ENCODE measurements at regions not wholly inside any gene's neighbourhood (a gene's known extent, or its start where the extent isn't known, plus 50 kb on each side); places are given as distances from the start of the nearest gene placed in this dataset.
"Not testable (repeated sequence)": the region's sequence is repeated elsewhere in the genome, so short reads cannot be mapped to it uniquely, and the experiment has no call there.

DNA sequence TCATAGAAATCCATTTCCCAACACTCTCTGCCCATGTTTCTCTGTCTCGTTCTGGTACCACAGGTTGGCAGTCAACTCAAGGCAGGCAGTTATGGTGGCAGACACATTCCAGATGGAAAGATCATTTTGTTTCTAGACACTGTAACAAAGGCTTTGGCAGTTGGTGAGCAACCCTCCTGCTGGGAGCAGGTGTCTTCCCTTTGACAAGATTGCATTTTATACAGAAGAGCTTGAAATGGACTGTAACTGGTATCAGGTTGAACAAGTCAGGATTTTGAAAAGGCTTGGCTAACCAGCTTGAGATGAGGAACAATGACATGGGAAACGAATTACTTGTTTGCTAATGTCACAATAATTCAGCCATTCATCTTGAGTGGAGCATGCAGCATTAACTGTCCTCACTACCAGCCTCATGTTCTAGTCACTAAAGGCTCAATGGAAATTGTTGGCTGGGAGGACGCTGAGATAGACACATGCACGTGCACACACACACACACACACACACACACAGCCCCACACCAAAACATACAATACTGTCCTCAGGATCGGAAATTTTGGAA is 170.0 kb downstream of the SEMA6D start:
- FAIRE-seq: no peak

DNA sequence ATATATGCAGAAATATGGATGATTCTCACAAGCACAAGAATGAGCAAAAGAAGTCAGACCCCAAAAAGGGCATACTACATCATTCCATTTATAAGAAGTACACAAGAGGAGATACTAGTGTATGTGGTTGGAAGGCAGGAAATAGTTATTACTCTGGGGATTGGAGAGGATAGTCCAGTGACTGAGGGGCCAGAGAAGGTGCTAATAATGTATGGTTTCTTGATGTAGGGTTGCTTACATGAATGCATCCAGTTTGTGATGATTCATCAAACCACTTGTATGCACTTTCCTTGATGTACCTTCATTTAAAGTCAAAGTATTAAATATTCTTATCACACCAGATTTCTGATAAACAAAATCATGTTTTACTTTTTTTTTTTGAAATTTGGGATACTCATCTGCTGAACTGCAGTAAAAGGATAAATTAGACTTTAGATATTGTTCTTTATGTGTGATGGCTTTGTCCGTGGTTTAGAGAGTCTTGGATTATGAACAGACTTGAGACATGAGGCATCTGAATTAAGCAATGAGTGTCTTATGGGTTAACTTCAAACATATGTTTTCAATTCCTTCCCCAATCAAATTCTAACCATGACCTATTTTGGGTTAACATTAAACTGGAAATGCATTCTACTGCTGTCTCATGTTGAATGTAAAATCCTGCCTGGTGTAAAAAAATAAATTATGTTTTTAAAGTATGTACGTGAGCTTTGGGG is 171.2 kb downstream of the SEMA6D start:
- FAIRE-seq: no peak

DNA sequence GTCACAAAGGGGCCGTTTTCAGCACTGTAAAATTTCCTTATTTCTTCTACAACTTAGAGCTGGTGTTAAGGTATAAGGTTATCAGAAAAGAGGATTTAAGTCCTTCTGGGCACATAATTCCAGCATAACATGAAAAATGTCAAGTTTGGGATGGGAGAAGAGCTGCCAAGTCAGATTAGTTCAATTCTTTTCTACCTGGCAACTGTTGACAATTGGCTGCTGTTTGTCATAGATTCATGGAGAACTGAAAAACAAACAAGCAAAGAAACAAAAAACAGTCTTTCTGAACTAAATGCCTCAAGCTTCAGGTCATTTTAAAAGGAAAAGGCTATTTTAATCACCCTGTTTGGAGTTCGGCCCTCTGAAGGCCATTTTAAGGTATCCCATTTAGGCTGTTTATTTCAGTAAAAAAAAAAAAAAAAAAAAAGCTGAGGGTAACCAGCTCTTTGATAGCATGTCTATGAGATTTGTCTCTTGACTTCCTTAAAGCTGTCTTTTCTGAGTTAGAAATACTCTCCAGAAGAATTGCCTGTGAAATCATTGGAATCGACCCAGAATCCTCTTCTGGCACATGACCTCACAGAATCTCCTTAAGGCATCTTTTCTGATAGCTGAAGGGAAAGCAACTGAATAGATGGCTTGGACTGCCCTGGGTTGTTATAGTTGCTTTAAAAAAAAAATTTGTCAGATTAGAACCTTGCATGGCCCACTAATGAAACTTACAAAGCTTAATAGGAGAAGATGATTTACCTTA is 173.3 kb downstream of the SEMA6D start:
- FAIRE-seq: no peak

DNA sequence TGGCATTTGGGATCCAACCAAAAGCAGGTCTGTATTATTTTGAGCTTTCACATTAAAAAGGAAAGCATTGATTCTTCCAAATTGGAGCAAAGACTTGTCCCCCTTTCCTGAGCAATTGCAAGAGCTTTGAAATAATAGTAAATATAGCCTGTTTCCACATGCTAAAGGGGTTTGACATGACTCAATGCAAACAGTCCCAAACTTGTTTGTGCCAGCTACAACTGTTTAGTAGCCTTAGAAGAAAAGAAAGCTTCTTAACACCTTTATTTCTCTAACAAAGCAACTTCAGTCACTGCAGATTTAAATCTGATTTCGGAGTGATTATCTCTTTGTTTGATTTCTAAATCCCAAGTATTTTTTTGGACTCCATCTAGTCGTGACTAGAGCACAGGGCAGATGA is 180.2 kb downstream of the SEMA6D start:
- no peak for FAIRE-seq

DNA sequence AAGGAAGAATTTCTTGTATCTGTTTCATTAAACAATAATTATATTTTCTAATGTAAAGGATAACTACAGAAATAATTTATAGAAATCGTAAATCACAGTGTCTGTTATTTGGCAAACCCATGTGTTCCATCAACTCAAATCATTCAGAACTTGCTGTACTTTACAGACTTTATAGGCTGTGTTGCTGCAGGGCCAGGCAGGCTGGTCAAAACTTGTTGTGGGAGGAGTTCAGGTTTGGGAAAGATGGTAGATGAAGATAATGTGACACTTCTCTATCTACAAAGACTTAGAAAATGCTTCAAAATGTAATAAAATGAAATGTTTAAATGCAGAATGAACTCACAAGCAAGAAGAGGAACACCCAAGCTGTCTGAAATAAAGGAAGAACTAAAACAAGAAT is 183.4 kb downstream of the SEMA6D start:
- FAIRE-seq: no peak

DNA sequence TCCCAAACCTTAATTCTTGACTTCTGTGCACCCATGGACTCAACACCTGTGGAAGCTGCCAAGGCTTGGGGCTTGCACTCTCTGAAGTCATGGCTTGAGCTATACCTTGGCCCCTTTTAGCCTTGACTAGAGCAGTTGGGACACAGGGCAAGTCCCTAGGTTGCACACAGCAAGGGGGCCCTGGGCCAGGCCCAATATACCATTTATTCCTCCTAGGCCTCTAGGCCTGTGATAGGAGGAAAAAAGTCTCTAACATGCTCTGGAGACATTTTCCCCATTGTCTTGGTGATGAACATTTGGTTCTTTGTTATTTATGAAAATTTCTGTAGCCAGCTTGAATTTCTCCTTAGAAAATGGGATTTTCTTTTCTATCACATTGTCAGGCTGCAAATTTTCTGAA is 186.1 kb downstream of the SEMA6D start:
- FAIRE-seq: no peak

DNA sequence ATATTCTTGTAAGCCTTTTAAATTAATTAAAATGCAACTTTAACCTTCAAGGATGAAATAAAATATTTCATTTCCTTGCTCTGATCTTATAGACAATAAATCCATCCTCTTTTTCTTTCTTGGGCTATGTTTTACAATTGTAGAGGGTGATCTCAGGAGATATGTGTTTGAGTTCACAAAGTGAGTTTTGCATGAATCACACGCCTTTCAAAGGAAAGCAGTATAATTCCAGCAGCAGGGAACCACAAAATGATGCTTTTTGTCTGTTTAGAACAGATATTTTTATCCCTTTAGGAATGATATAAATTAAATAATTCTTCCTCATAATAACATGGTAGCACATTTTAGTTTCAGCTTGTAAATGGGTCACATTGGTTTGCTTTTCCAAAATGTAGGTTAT is 191.2 kb downstream of the SEMA6D start:
- no peak for FAIRE-seq

DNA sequence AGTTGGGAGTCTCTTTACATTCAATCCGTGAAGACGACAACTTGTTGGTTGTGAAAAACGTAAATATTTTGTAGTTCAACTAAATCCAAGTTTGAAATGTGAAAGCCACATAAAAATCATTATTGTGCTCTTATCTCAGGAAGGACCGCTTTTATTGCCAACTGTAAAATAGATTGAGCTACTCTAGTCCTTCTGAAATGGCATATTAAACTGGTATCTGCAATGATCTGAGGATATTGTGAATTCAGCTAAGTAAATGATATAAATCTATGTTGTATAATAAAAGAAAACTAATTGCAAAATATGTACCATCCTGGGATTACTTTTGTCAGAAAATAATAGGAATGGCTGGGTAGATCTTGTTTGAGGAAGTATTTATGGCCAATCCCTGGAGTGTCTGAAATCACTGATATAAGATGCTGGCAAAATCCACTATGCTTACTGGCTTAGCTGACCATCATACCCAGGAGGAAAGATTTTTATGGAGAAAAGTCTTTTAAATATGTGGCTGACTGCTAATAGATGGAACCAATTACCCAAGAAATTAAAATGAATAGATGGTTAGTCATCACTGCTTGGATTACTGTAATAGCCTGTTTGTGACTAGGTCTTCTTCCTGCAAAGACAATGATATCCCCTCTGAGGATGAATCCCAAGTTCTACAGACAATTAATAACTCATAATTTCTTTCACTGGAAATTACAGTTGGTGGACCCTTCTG is 191.8 kb downstream of the SEMA6D start:
- FAIRE-seq: no peak

DNA sequence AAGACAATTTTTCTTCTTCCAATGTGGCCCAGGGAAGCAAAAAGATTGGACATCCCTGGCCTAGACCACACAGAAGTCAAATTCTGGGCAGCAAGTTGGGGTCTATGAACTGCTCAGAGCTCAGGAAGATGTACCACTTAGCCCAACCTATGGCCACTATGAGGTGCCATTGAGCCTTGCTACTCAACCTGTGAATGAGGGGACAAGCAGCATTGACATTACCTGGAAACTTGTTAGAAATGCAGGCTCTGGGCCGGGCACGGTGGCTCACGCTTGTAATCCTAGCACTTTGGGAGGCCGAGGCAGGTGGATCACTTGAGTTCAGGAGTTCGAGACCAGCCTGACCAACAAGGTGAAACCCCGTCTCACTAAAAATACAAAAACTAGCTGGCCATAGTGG is 195.6 kb downstream of the SEMA6D start:
- FAIRE-seq: not testable (repeated sequence)

DNA sequence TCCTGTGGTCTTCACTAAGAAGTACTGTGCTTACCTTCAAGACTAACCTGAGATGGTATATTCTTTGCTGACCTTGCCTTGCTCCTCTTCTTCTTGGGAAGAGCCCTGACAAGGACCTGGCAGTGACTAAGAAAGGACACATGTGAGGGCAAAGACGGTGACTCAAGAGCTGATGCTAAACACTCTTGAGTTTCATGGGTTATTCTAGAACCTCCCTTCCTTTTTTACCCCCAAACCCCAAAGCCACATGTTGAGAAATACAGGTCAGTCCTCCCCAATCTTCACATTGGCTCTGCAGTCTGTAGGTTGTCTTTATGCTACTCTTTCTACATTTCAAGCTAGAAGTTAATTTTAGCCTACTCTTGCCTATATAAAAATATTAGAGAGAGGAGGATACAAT is 200.6 kb downstream of the SEMA6D start:
- FAIRE-seq: no peak

DNA sequence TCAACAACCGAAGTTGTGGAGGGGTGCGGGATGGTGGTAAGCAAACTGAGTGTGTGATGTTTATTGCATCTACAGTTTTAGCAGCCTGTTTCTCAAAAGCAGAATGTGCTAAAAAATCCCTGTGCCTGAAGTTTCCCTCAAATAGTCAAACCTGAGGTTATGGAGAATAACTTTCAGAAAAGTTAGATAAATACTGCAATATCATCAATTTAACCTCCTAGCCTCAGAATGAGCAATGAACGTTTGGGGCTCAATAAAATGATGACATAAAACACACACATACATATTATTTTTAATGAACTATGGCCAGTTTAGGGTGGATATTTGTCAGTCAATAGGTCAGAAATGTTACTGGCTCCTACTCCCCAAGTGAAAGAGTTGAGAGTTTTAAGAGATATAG is 201.6 kb downstream of the SEMA6D start:
- FAIRE-seq: no peak

DNA sequence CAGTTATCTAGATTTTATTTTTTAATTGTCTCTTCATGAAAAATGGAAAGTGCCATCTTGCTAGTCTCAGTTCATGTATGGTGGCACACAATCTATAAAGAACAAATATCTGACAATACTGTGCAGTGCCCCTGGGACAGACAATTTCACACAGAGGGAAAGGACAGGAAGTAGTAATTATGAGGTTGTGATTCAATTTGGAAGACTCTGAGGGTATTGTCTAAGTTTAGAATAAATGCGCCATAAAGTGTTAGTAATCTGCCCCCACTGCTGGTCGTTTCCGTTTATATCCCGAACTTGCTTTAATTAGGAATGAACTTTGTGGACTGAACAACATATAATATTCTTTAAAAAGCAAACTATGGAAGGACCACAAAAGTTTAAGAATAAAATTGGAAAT is 196.4 kb upstream of the SLC24A5 start:
- FAIRE-seq: no peak

DNA sequence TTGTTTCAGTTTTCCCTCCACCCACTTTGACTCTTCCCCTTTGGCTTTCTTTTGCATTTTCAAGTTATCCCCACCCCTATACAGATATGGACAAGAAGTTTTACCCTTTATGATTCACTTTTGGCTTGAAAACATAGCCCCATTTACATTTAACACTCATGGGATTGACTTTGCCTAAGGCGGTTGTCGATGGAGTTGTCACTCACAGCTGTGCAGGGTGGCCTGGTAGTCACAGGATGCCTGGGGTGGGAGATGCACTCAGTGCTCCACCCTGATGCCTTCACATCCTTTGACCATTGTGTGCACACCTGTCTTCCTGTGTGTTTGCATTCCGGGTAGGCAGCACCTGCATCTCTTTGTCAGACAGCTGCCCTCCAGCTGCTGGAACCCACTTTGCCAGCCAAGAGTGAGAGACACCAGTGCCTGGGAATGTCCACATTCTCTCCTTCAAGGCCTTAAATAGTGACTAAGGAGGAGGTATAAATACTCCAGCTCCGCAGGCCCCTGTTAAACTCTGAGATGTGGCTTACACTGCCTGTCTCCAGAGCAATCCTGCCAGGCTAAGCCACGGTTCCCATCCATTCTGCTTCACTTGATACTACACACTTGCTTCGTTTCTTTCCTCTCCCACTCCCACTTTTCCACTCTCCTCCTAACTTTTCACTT is 191.5 kb upstream of the SLC24A5 start:
- no peak for FAIRE-seq

DNA sequence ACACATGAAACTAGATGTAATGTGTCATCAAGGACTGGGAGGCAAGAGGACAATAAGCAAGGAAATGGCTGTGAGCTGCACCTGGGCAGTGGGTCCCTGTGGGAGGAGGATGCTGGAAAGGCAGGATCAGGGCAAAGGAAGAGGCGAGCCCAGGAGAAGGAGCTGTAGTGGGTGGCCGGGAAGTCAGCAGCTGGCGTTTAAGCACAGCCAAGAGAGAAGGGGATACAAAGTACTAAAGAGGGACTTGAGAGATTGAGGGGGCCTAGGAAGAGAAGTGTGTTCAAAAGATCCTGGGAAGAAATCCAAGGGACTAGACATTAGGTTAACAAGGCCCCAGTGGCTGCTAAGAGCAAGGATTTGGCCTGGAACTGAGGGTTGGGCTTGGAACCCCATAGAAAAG is 188.5 kb upstream of the SLC24A5 start:
- FAIRE-seq: no peak

DNA sequence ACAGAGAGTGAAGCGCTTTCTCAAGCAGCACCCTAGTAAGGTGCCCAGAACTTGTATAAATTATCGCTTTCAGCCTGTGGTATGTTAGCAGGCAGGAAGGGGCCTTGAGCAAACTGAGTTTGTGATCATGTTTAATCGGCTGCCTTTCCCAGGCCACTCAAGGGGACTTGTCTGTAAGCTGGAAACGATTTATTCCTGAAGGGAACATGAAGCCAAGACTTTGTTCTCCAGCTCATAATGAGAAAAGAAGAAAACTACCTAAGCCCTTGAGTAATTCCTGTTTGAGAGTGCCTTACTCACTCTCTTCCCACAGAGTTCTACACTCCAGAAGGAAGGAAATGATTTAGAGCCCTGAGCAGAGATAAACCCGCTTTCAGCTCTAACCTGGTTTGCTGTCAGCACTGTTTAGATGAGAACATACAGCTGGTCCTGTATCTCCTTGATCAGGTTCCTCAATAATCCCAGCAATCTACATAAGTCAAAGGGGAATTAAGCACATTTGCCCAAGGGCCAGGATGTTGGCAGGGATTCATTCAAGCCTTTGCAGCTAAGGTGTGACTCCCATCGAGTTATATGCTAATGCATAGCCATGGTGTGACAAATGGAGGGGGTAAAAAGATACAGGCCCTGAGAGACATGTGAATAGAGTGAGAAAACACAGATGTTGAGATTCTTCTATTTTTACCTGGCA is 187.7 kb upstream of the SLC24A5 start:
- no peak for FAIRE-seq

DNA sequence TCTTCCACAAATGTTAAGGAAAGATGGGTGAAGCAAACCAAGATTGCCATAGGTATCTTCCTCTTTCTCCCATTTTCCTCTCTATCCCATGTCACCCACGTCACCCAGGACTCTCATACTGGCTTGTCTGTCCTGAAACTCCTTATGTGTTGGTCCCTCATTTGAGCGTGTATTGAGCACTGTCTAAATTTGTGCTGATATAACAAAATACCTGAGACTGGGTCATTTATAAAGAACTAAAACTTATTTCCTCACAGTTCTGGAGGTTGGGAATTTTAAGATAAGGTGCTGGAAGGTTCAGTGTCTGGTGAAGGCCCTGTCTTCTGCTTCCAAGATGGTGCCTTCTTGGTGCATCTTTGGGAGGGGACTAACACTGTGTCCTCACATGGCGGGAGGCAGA is 186.9 kb upstream of the SLC24A5 start:
- FAIRE-seq: no peak

DNA sequence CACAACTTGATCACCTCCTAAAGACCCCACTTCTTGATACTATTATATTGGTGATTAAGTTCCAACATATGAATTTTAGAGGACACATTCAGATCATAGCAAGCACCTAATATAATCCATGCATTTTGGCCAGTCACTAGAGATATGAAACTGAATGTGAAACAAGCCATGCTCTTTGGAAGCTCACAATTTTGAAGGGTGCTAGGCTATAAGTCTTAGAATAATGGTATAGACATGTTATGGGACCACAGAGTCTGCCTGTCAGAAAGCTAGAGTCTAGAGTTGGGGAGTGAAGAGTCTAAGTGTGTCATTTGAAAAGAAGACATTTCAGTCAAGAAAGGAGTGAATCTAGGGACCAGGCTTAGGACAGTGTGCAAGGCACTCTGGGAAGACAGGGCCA is 186.4 kb upstream of the SLC24A5 start:
- no peak for FAIRE-seq

DNA sequence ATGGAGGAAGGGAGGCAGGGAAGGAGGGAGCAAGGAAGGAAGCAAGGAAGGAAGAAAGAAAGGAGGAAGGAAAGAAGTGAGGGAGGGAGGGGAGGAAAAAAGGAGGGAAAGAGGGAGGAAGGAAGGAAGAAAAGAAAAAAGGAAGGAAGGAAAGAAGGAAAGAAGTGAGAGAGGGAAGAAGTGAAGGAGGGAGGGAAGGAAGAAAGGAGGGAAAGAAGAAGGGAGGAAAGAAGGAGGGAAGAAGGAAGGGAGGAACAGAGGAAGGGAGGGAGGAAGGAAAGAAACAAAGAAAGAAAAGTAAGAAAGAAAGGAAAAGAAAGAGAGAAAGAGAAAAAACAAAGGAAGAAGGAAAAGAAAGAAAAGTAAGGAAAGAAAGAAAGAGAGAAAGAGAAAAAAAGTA is 183.0 kb upstream of the SLC24A5 start:
- no peak for FAIRE-seq

DNA sequence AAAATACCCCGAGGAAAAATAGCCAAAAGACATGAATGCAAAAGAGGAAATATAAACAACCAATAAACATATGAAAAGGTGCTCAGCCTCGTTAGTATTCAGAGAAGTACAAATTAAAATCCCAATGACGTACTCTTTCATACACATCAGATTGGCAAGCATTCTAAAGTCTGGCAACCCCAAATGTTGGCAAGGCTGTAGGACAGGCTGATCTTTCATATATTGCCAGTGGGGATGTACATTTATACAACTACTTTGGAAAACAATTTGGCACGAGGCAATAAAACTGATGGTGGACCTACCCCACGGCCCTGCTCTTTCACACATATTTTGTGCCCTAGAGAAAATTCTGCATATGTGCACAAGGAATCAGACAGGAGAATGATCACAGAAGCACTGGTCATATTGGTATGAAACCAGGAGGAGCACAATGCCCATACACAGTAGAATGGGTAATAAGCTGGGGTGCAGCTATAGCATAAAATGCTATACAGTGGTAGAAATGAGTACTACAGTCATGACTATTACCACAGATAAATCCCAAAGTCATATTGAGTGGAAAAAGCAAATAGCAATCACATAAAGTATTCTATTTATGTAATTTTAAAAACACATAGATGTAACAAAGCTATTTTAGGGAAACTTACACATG is 176.0 kb upstream of the SLC24A5 start:
- FAIRE-seq: no peak

DNA sequence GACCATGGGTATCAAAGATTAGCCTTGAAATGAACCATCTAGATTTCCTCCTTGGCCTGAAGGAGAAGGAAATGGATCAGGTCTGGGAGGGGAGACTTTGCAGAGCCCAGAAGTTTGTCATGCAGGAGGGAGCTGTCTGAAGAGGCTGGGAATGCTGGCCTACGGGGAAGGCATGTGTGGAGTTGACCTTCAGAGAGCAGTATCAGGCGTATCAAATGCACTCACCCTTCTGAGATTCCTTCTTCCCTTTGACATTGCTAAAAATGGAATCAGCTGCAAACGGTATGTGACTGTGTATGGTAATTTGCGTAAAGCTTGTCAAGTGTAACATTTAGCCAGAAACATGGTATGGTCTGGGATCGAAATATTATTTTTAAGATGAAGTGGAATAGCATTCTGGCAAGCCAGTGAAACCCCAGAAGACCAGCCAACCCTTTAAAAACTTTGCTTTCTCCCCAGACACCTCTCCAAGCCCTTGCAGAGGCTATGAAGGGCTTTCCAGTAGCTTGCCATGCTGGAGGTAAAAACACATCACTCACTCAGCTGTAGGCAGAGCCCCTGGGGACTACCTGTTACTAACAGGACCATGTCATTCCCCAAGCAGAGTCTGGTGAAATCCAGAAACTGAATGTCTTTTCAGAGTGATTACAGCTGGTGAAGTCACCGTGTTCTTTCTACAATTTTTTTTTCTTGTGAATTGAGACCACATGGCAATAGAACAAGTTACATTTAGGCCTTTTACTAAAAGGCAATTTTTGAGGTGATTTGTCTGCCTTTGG is 174.7 kb upstream of the SLC24A5 start:
- FAIRE-seq: no peak

DNA sequence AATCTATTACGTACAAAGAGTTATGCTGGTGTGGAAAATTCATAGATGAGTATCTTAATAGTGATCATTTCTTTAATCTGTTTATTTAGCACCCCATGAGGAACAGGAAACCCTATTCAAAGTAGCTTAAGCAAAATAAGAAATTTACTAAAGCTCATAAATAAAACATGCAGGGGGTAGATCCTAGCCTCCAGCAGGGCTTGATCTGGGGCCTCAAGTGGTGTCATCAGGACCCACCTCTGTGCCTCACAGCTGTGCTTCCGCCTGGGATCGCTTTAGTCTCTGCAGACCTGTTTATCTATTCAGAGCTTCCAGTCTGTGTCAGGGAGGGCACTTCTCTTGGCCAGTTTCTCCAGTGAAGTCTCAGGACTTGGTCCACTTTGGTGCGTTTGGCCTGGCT is 171.0 kb upstream of the SLC24A5 start:
- no peak for FAIRE-seq

All from endometrium (tissue), 2 donors.